ENCODE measurements at regions not wholly inside any gene's neighbourhood (a gene's known extent, or its start where the extent isn't known, plus 50 kb on each side); places are given as distances from the start of the nearest gene placed in this dataset.
A peak's percentile ranks its signal among the peaks of the same experiment; 100 is the strongest.
"Not testable (repeated sequence)": the region's sequence is repeated elsewhere in the genome, so short reads cannot be mapped to it uniquely, and the experiment has no call there.

DNA sequence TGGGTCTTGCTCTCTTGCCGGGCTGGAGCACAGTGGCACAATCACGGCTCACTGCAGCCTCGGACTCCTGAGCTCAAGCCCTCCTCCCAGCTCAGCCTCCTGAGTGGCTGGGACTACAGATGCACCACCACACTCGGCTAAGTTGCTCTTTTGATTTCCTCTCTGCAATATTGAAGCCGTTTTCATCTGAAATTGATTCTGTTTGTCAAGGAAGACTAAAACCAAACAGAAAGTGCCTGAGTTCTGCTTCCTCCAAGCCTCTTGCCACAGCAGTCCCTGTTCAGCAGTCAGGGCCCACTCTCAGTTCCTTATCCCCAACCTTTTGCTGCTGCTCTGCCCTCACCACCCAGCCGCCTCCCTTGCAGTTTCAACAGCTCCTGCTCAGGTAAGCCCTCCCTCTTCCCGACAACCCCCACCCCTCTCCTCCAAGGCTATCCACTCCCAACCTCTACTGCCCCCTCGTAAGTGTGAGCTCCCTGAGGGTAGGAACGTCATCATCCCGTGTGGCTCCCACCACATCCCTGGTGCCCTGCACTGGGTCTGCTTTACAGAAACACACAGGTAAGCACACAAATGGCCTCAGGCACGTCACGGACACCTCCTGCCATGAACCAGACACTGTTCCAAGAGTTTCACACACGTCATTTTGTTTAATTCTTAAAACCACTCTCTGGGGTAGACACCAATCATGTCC is 70.7 kb upstream of the TAB2 start:
- DNase-seq: no peak

DNA sequence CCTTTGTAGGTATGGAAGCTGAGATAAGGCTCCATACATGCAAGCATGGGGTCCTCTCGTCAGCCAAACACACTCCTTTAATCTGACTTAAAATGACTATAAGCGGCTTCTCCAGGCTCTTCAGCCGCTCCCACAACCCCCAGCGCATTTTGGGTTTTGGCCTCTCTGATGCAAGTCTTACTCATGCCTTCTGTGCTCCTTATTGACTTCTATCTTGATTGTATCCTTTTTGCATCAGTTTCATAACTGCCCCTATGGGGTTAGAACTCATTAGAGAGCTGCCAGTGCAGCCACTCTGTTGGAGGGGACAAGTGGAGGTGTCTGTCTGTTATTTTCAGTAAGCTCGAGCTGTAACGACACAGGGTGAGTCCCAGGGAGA is 70.1 kb upstream of the TAB2 start:
- DNase-seq: no peak

DNA sequence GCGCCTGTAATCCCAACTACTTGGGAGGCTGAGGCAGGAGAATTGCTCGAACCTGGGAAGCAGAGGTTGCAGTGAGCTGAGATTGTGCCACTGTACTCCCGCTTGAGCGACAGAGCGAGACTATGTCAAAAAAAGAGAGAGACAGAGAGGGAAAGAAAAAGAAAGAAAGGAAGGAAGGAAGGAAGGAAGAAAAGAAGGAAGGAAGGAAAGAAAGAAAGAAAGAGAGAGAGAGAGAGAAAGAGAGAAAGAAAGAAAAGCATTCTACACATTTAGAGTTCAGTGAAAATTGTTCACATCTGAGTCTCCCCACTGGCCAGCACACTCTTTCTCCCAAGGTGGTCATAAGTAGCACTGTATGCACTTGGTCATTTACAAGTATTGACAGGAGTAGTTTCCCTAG is 69.2 kb upstream of the TAB2 start:
- DNase-seq: not testable (repeated sequence)

- peak; percentile 10 for DNase-seq
Observed at GRCh38 chr6:149248693-149249369, 68.7 kb upstream of the TAB2 start.

DNA sequence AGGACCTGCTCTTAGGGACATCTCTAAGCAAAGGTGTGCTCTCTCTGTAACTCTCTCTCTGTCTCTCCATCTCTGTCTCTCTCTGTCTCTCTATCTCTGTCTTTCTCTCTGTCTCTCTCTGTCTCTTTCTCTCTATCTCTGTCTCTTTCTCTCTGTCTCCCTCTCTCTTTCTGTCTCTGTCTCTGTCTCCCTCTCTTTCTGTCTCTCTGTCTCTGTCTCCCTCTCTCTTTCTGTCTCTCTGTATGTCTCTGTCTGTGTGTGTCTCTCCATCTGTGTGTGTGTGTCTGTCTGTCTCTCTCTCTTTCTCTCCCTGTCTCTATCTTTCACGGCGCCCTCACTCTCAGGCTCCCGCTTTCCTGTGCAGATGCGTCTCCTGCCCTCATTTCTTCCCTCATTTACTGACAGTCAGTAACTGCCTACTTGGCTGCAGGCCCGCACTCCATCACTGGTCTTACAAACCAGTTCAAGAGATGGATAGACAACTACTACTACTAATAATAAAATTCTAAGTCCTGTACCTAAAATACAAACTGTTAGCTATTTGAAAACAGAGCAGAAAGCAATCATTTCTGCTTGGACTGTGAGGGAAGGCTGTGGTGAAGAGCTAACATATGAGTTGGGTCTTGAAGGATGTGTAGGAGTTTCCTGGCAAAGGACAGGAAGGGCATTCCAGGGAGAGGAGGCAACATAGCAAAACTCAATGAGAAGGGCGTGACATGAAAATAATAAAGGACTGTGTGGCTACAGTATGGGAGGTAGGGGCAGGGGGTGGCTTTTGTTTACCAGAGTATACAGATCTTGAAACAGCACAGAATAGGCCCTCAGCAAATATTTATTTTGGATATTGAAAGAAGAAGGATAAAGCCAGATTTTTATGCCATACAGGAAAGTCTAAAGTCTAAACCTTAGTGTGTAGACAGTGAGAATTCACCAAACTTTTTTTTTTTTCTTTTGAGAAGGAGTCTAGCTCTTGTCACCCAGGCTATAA is 67.8 kb upstream of the TAB2 start:
- no peak for DNase-seq

DNA sequence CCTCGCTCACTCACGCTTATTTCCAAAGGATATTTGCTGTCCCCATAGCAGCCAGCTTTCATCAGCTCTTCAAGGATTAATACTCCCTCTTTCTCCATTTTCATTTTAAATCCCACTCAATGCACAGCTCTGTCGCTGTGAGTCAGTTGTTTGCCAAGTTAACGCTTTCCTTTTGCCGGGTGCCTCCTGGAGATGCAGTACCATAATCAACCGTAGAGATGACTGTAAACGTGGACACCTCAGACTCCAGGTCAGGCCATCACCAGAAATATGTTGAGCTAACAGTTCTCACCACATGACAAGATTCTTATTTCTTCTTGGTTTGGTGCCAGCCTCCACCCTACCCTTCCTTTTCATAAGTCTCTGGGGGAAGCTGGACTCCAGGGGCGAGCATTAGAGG is 66.6 kb upstream of the TAB2 start:
- no peak for DNase-seq

- no peak for DNase-seq
Observed at GRCh38 chr6:149252622-149253021, 64.9 kb upstream of the TAB2 start.

GRCh38 chr6:149254253-149254652 is 63.3 kb upstream of the TAB2 start:
- DNase-seq: no peak

GRCh38 chr6:149259753-149260152 is 57.8 kb upstream of the TAB2 start:
- DNase-seq: no peak

DNA sequence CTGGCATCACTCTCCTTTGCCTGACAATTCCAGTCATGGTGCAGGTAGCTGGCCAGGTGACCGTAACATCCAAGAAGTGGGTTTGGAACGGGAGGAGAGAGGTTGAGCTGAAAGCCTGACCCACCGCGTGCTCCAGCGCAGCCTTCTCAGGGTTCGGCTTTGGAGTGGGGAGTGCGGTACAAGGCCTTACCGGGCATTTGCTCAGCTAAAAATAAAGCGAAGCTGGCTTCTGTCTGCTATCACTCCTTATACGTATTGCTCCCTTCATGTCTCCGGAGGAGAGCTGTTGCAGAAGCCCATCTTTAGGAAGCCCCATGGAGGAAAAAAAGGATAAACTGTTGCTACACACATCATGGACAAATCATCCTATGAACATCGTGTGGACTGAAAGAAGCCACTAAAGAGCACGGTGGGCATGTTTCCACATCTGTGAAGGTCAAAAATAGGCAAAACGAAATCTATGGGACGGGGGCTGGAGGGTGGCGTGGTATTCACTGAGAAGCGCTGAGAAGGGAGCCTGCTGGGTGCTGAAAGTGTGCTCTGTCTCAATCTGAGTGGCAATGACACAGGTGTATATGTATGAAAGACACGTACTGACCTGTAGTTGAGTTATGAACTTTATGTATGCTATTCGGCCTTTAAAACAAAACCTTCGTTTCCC is 57.2 kb upstream of the TAB2 start:
- no peak for DNase-seq

- no peak for DNase-seq
Observed at GRCh38 chr6:149261364-149262040, 56.0 kb upstream of the TAB2 start.

DNA sequence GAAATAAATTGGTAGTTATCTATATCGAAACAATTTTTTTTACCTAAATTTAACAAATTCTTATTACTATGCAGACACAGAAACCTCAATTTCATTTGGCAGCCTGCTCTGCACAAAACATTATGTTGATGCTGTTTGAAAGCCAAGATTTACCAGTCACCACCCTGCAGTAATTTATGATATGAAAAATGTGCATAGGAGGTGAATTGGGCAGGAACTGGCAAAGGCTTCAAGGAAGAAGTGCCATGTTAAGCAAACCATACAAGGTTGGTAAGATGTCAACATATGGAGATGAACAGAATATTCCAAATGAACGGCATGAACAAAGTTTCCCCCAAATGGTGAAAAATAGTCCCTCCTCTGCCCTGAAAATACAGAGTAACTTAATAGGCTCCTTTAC is 54.2 kb upstream of the TAB2 start:
- DNase-seq: no peak

- no peak for DNase-seq
Observed at GRCh38 chr6:149264629-149265028, 52.9 kb upstream of the TAB2 start.

- DNase-seq: no peak
Observed at GRCh38 chr6:149265945-149266344, 51.6 kb upstream of the TAB2 start.

- no peak for DNase-seq
Observed at GRCh38 chr6:149266659-149267058, 50.9 kb upstream of the TAB2 start.

DNA sequence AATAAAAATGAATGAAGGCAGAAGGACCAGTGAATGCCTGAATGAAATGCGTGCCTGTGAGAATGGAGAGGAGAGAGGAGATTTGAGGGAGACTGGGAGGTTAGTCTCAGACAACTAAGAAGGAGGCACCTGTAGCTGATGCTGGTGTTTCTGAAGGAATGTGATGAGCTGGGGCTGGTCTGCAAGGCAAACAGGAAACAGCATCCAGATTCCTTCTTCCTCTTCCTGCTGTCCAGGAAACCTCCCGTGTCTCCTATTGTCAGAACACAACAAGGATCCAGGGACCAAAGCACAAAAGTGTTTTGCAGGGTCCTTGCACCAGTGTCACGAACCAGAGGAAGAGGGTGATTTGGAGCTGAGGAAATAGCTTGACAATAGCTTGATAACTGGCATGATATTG is 50.4 kb upstream of the TAB2 start:
- no peak for DNase-seq

- no peak for DNase-seq
Observed at GRCh38 chr6:149267513-149268043, 49.9 kb upstream of the TAB2 start.

Measured in EL (cell line).